ENCODE measurements at regions not wholly inside any gene's neighbourhood (a gene's known extent, or its start where the extent isn't known, plus 50 kb on each side); places are given as distances from the start of the nearest gene placed in this dataset.
"Not testable (repeated sequence)": the region's sequence is repeated elsewhere in the genome, so short reads cannot be mapped to it uniquely, and the experiment has no call there.

- no peak for DNase-seq
Measured at GRCh38 chr5:107771926-107772325, 101.2 kb upstream of the EFNA5 start.

DNA sequence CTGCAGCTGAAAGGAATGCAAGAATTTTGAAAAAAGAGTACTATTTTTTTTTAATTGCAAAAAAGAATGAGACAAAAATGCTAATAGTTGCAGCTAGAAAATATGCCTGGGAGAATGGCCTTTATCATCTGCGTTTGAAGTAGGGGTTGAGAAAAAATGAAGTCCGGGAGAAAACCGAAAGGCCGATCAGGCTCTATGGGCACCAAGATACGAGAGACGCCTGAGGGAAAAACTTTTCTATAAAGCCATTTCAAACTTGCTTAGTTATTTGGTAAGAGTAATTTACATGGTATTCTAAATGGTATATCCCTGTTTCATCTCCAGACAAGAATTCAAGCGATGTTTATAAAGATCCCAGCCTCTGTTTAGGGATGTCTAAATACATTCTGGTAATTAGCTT lies 99.3 kb upstream of the EFNA5 start:
- no peak for DNase-seq

- DNase-seq: no peak
Measured at GRCh38 chr5:107769519-107769918, 98.8 kb upstream of the EFNA5 start.

GRCh38 chr5:107766972-107767371 lies 96.2 kb upstream of the EFNA5 start:
- no peak for DNase-seq

DNA sequence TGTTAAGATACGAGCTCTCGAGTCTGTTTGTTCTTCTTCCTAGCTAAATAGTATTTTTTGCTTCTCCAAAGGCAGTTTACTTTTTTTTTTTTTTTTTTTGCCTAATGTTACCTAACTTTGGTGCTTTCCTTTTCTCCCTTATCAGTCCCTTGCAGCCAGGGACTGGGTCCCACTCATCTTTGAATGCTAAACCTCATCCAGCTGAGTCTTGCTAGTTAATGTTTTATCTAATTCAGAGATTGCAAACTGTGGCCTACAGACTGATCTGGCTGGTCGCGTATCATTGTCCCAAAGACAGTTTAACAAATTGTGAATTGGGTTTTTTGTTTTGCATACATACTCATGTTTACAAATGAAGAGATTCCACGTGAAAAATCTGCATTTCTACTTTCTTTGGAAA lies 95.7 kb upstream of the EFNA5 start:
- DNase-seq: peak; percentile 8

DNA sequence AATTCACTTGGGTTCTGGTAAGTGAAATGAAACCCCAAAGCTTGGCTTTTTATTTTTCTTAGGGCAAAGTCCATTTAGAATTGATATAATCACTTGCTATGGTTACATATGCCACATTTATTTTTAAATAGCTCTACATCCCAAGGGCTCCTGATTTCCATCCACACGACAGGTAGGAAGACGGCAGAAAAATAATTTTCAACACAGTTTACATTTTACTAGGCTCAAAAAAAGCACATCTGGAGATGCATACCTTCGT lies 95.0 kb upstream of the EFNA5 start:
- DNase-seq: no peak

DNA sequence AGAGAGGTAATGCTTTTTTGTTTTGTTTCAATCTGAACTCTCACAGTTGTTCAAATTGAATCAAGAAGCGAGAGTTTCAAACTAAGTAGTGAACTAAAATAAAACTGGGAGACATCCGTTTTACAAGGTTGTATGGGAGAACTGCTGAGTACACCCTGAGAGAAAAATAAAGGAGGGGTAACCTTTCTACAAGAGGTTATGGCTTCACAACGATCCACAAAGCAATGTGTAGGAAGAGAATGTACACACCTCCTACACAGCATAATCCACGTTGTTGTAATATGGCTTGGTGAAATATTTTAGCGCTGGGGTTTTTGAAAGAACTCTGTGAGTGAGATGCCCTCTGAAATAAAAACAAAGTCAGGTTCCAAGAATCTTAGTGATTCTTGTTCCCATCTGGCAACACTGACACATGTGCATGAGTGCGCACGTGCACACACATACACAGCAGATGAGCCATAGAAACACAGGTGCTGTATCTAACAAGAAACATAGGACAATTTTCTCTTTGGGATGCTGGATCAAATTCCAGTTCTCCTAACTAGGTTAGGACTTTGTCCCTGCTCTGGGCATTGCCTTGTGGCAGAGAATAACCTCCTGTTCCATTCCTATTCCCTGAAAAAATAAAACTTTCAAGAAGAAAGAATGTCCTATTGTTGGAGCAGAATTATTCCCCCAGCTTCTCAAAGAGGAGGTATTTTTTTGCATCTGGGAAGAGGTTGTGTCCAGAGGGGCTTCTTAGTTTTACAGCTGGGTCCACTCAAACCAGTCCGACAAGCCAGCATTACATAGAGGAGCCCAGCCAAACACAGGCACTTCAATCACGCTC lies 94.5 kb upstream of the EFNA5 start:
- DNase-seq: no peak

- DNase-seq: no peak
Measured at GRCh38 chr5:107764282-107764681, 93.5 kb upstream of the EFNA5 start.

GRCh38 chr5:107753427-107753826 lies 82.7 kb upstream of the EFNA5 start:
- DNase-seq: no peak

GRCh38 chr5:107744418-107745330 lies 73.9 kb upstream of the EFNA5 start:
- no peak for DNase-seq

GRCh38 chr5:107743373-107744000 lies 72.8 kb upstream of the EFNA5 start:
- no peak for DNase-seq

GRCh38 chr5:107739661-107740060 lies 68.9 kb upstream of the EFNA5 start:
- DNase-seq: peak; percentile 35

DNA sequence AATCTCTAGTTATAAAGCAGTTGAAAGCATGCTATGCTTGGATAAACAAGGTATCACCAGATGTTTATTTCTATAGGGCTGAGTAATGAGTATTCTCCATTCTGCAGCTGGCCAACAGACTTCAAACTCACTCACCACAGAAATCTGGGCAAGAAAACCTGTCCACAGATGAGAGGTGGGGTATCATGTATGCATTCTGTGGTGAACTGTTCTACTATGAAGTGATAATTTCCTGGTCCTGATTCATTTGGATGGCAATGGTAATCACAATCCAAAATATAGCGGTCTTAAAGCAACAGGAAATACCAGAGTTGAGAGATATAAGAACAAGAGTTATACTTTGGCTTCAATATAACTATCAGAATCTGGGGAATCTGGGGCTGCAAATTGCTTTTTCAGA lies 65.9 kb upstream of the EFNA5 start:
- DNase-seq: no peak

DNA sequence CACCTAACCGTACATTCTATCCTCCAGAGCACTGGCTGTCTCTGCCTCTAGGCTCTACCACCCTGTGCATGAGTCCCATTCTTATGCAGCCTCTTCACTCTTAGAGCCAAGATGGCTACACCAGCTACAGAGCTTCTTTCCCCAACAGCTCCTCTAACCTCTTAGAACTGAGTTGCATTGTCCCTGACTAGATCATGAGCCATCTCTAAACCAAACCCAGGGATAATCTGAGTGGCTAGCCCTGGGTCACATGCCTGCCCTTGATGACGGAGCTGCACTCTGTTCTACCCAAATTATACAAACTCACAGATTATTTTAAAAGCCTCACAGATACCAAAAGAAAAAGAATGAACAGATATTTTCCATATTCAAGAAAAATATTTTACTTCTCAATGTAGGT lies 65.4 kb upstream of the EFNA5 start:
- not testable (repeated sequence) for DNase-seq

DNA sequence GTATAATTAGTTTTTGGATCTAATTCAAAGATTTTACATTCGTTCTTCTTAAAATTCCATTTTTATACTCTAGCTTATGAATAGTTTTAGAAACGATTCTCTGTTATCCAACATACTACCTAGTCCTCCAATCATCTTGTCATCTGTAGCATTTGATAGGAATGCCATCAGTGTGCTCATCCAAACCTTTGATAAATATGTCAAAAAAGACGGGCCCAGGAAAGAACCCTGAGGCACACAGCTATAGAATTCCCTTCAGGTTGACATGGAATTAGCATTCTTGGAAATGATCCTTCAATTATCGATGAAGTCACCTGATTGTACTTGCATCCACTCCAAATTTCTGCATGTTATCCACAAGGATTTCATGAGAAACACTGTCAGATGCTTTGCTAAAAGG lies 64.8 kb upstream of the EFNA5 start:
- DNase-seq: no peak

- DNase-seq: no peak
Measured at GRCh38 chr5:107726896-107727295, 56.2 kb upstream of the EFNA5 start.

DNA sequence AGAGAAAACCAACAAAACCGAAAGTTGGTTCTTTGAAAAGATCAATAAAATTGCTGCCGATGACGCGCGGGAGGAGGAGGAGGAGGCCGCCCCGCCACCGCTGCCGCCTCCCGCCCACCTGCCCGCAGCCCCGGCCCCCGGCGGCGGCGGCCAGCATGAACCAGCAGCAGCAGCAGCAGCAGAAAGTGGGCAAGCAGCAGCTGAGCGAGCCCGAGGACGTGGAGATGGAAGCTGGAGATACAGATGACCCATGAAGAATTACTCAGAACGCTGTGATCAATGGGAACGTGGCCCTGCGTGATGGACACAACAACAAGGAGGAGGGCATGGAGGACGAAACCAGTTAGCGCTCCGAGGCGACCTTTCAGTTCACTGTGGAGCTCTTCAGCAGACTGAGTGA lies 53.9 kb upstream of the EFNA5 start:
- no peak for DNase-seq

- DNase-seq: not testable (repeated sequence)
Measured at GRCh38 chr5:107721241-107721640, 50.5 kb upstream of the EFNA5 start.
